Natural killer cell (primary cell): ENCODE measurements at regions not wholly inside any gene's neighbourhood (a gene's known extent, or its start where the extent isn't known, plus 50 kb on each side); places are given as distances from the start of the nearest gene placed in this dataset.

Experiments used
- ATAC-seq, 3 donors: fragments of 150-1000 bp in 2 of 3; fragments of 200-7000 bp in 1 of 3; cut with Tn5 transposase; 1 replicate in 1 of 3; 2 replicates in 2 of 3; pipeline ENCODE4 v1.10.0; 2021; ENCODE audit warnings: mild to moderate bottlenecking in 2 of 3, moderate library complexity in 2 of 3
- DNase-seq, 2 donors: peaks; one replicate each; pipeline versions ENCODE4 v3.0.0 to v3.0.0-alpha.2; 2013 to 2021; ENCODE audit warnings: mixed read lengths in 1 of 2
- H3K27ac ChIP-seq: one replicate; pipeline ENCODE4 v1.5.1; 2013; ENCODE audit warnings: mild to moderate bottlenecking, low read length
- H3K27me3 ChIP-seq: one replicate; pipeline ENCODE4 v1.6.1; 2013; ENCODE audit warnings: low read length; ENCODE audit not compliant: control insufficient read depth, insufficient read depth
- H3K36me3 ChIP-seq: one replicate; pipeline ENCODE4 v1.6.1; 2013; ENCODE audit warnings: low read length; ENCODE audit not compliant: control insufficient read depth, insufficient read depth
- H3K4me1 ChIP-seq: one replicate; pipeline ENCODE4 v1.6.1; 2013; ENCODE audit warnings: low read length; ENCODE audit not compliant: control insufficient read depth, insufficient read depth
- H3K4me3 ChIP-seq: one replicate; pipeline ENCODE4 v1.5.1; 2013; ENCODE audit warnings: low read length
- H3K9me3 ChIP-seq: one replicate; pipeline ENCODE4 v1.6.1; 2013; ENCODE audit warnings: low read length; ENCODE audit not compliant: control insufficient read depth, insufficient read depth
- H3K27ac Mint-ChIP-seq, 2 donors: one replicate each; pipeline ENCODE4 v1.8.0; 2022; ENCODE audit warnings: mild to moderate bottlenecking in 2 of 2, mixed read lengths in 2 of 2, moderate library complexity in 1 of 2
- H3K27me3 Mint-ChIP-seq, 2 donors: one replicate each; pipeline ENCODE4 v1.8.0; 2022; ENCODE audit warnings: low read depth in 2 of 2, mixed read lengths in 2 of 2
- H3K36me3 Mint-ChIP-seq: one replicate; pipeline ENCODE4 v1.8.0; 2022; ENCODE audit warnings: mixed read lengths
- H3K4me1 Mint-ChIP-seq, 2 donors: one replicate each; pipeline ENCODE4 v1.8.0; 2022; ENCODE audit warnings: mixed read lengths in 2 of 2
- H3K4me3 Mint-ChIP-seq: one replicate; pipeline ENCODE4 v1.8.0; 2022; ENCODE audit warnings: mild to moderate bottlenecking, moderate library complexity, mixed read lengths
- H3K9me3 Mint-ChIP-seq, 2 donors: one replicate each; pipeline ENCODE4 v1.8.0; 2022; ENCODE audit warnings: mixed read lengths in 2 of 2
- WGBS: methylation state at CpG from one replicate; pipeline ENCODE4 v1.1.7; 2013; ENCODE audit warnings: missing lambda C conversion rate; ENCODE audit not compliant: insufficient coverage; 5-methylcytosine and 5-hydroxymethylcytosine counted together
- intact Hi-C: fragments of 100-400 bp; cut with micrococcal nuclease; formaldehyde crosslinking; loops from one replicate; pipeline ENCODE4 v1.14.2; 2022
- TF ChIP-seq, protein P1 (sequence below): fragments of 200-600 bp; IDR thresholded peaks from one replicate; pipeline ENCODE4 v1.8.0; 2022; ENCODE audit warnings: antibody characterized with exemption

DNA sequence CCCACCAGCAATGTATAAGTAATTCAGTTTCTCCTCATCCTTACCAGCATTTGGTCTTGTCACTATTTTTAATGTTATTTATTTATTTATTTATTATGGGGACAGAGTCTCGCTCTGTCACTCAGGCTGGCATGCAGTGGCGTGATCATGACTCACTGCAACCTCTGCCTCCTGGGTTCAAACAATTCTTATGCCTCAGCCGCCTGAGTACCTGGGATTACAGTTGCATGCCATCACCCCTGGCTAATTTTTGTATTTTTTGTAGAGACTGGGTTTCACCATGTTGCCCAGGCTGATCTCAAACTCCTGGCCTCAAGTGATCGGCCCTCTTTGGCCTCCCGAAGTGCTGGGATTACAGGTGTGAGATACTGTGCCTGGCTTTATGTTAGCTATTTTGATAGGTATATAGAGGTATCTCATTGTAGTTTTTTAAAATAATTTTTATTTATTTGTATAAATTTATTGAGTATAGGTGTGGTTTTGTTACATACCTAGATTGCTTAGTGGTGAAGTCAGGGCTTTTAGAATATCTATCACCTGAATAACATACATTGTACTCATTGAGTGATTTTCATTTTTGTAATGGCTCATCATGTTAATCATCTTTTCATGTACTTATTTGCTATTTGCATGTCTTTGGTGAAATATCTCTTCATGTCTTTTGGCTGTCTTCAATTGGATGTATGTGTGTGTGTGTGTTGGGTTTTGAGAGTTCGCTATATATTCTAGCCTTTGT, 53.3 kb downstream of the TANC2 start:
- H3K27me3 Mint-ChIP-seq = no peaks in the 10 kb centered on the region
- Histone ChIP-seq H3K27me3 (no peaks in the 10 kb centered on the region), H3K36me3 (no peaks in the 10 kb centered on the region), H3K4me1 (no peaks in the 10 kb centered on the region), H3K4me3 (no peak overlapping the region), H3K27ac (no peak overlapping the region), H3K9me3 (no peaks in the 10 kb centered on the region)
- TF ChIP-seq, protein P1, sequence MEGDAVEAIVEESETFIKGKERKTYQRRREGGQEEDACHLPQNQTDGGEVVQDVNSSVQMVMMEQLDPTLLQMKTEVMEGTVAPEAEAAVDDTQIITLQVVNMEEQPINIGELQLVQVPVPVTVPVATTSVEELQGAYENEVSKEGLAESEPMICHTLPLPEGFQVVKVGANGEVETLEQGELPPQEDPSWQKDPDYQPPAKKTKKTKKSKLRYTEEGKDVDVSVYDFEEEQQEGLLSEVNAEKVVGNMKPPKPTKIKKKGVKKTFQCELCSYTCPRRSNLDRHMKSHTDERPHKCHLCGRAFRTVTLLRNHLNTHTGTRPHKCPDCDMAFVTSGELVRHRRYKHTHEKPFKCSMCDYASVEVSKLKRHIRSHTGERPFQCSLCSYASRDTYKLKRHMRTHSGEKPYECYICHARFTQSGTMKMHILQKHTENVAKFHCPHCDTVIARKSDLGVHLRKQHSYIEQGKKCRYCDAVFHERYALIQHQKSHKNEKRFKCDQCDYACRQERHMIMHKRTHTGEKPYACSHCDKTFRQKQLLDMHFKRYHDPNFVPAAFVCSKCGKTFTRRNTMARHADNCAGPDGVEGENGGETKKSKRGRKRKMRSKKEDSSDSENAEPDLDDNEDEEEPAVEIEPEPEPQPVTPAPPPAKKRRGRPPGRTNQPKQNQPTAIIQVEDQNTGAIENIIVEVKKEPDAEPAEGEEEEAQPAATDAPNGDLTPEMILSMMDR = no peak
- peaks cover 14 to 18% of the 10 kb centered on the region in 2 donors for H3K4me1 Mint-ChIP-seq
- H3K9me3 Mint-ChIP-seq = no peaks in the 10 kb centered on the region
- no peak for DNase-seq
- H3K27ac Mint-ChIP-seq = no peak overlapping the region
- intact Hi-C loops = no loop called here
- 96% methylated on average over 6 of the region's 6 CpGs for WGBS
- H3K4me3 Mint-ChIP-seq = no peak overlapping the region
- H3K36me3 Mint-ChIP-seq = no peaks in the 10 kb centered on the region
- ATAC-seq = no peak

DNA sequence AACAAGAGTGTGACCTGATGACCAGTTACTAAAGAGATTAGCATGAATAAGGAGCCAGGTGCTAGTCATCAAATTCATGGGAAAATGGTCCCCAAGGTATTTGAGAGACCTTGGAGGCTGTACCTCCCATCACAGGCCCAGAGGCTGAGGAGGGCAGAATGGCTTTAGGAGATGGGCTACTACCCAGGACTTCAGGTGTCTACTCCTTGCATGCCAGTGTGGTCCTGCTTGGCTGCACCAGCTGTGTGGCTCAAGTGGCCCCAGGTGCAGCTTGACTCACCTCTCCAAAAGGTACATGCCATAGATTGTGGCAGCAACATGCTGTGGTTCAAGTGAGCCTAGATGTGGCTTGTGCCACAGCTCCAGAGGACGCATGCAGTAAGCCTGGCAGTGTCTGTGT, 56.5 kb downstream of the TANC2 start:
- Mint-ChIP-seq H3K4me1 (peaks cover 12 to 14% of the 10 kb centered on the region in 2 donors), H3K27ac (no peak overlapping the region), H3K4me3 (no peak overlapping the region), H3K27me3 (no peaks in the 10 kb centered on the region), H3K36me3 (no peaks in the 10 kb centered on the region), H3K9me3 (no peaks in the 10 kb centered on the region)
- TF ChIP-seq, protein P1 = no peak
- H3K27me3 ChIP-seq = no peaks in the 10 kb centered on the region
- H3K36me3 ChIP-seq = no peaks in the 10 kb centered on the region
- intact Hi-C loops = no loop called here
- no peak overlapping the region for H3K27ac ChIP-seq
- no peaks in the 10 kb centered on the region for H3K9me3 ChIP-seq
- no peak for DNase-seq
- H3K4me3 ChIP-seq = no peak overlapping the region
- 96% methylated on average over 1 of the region's 1 CpG for whole genome bisulfite sequencing
- ATAC-seq = no peak
- no peaks in the 10 kb centered on the region for H3K4me1 ChIP-seq

DNA sequence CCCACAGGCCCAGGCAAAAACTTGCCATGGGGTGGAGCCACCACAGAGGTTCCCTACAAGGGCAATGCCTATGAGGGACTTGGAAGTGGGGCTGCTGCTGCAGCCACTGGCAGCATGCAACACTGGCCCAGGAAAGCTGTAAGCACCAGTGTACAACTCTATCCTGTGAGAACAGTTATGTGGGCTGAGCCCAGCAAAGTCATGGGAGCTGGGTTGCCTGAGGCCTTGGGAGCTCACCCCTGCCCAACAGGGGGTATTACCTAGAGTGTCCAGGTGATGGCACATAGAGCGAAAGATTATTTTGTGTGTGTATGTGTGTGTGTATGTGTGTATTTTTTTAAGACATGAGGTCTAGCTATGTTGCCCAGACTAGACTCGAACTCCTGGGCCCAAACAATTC, 57.0 kb downstream of the TANC2 start:
- no peaks in the 10 kb centered on the region for H3K36me3 Mint-ChIP-seq
- 93% methylated on average over 2 of the region's 2 CpGs for WGBS

More for the DNA sequence above, 57.0 kb downstream of the TANC2 start:
- TF ChIP-seq, protein P1 = no peak
- Histone ChIP-seq H3K4me1 (no peaks in the 10 kb centered on the region), H3K4me3 (no peak overlapping the region), H3K27ac (no peak overlapping the region), H3K9me3 (no peaks in the 10 kb centered on the region), H3K36me3 (no peaks in the 10 kb centered on the region), H3K27me3 (no peaks in the 10 kb centered on the region)
- Mint-ChIP-seq H3K4me1 (peaks cover 12 to 14% of the 10 kb centered on the region in 2 donors), H3K4me3 (no peak overlapping the region), H3K27ac (no peak overlapping the region), H3K9me3 (no peaks in the 10 kb centered on the region), H3K27me3 (no peaks in the 10 kb centered on the region)
- DNase-seq (no peak), ATAC-seq (no peak)
- intact Hi-C loops = no loop called here
